Panc1 (cell line): ENCODE measurements at regions not wholly inside any gene's neighbourhood (a gene's known extent, or its start where the extent isn't known, plus 50 kb on each side); places are given as distances from the start of the nearest gene placed in this dataset.

Source experiments
- POLR2AphosphoS5 ChIP-seq: IDR thresholded peaks from 2 replicates; pipeline ENCODE4 v1.6.1; 2012; ENCODE audit warnings: mild to moderate bottlenecking, low read depth, low read length, moderate library complexity
- TCF7L2 ChIP-seq: IDR thresholded peaks from 2 replicates; pipeline ENCODE4 v1.6.1; 2011; ENCODE audit warnings: mild to moderate bottlenecking, low read depth, low read length, inconsistent platforms
- TF ChIP-seq, protein P1 (sequence below): fragments of 450-650 bp; IDR thresholded peaks from 2 replicates; pipeline ENCODE4 v1.5.1; 2017; ENCODE audit warnings: mild to moderate bottlenecking
- TF ChIP-seq, protein P2 (sequence below), 2 experiments: IDR thresholded peaks; 2 replicates each; pipeline ENCODE4 v1.6.1; 2011 to 2012; ENCODE audit warnings: low read depth in 2 of 2, control low read depth in 1 of 2, low read length in 1 of 2, mild to moderate bottlenecking in 1 of 2, moderate library complexity in 1 of 2; ENCODE audit not compliant: insufficient read depth in 1 of 2

DNA sequence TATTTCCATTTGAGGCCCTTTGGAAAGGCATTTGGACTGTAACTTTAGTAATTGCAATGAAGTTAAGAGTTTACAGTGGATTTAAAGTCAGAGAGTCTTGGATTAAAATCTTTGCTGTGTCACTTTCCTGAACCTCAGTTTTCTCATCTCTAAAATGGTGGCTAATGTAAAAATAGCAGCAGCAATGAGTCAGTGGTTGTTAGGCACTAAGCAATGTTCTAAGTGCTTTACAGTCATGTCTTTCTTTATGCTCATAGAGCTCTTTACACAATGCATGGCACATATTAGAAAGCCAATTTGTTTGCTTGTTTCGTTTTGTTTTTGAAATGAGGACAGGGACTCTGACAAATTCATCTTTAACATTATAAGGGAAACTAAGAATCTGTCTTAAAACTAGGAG is 222.7 kb upstream of the DNAJC19 start:
- TF ChIP-seq, protein P1, sequence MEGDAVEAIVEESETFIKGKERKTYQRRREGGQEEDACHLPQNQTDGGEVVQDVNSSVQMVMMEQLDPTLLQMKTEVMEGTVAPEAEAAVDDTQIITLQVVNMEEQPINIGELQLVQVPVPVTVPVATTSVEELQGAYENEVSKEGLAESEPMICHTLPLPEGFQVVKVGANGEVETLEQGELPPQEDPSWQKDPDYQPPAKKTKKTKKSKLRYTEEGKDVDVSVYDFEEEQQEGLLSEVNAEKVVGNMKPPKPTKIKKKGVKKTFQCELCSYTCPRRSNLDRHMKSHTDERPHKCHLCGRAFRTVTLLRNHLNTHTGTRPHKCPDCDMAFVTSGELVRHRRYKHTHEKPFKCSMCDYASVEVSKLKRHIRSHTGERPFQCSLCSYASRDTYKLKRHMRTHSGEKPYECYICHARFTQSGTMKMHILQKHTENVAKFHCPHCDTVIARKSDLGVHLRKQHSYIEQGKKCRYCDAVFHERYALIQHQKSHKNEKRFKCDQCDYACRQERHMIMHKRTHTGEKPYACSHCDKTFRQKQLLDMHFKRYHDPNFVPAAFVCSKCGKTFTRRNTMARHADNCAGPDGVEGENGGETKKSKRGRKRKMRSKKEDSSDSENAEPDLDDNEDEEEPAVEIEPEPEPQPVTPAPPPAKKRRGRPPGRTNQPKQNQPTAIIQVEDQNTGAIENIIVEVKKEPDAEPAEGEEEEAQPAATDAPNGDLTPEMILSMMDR: no peak
- TF ChIP-seq, protein P2, sequence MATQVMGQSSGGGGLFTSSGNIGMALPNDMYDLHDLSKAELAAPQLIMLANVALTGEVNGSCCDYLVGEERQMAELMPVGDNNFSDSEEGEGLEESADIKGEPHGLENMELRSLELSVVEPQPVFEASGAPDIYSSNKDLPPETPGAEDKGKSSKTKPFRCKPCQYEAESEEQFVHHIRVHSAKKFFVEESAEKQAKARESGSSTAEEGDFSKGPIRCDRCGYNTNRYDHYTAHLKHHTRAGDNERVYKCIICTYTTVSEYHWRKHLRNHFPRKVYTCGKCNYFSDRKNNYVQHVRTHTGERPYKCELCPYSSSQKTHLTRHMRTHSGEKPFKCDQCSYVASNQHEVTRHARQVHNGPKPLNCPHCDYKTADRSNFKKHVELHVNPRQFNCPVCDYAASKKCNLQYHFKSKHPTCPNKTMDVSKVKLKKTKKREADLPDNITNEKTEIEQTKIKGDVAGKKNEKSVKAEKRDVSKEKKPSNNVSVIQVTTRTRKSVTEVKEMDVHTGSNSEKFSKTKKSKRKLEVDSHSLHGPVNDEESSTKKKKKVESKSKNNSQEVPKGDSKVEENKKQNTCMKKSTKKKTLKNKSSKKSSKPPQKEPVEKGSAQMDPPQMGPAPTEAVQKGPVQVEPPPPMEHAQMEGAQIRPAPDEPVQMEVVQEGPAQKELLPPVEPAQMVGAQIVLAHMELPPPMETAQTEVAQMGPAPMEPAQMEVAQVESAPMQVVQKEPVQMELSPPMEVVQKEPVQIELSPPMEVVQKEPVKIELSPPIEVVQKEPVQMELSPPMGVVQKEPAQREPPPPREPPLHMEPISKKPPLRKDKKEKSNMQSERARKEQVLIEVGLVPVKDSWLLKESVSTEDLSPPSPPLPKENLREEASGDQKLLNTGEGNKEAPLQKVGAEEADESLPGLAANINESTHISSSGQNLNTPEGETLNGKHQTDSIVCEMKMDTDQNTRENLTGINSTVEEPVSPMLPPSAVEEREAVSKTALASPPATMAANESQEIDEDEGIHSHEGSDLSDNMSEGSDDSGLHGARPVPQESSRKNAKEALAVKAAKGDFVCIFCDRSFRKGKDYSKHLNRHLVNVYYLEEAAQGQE (IDR thresholded peaks at IDR 0.05; ENCODE audit: insufficient read depth in 1 of 2, low read depth in 2 of 2, low read length in 1 of 2): no peak
- TF ChIP-seq POLR2AphosphoS5 (no peak), TCF7L2 (no peak)
